Stomach (tissue), 8 donors: ENCODE measurements at regions not wholly inside any gene's neighbourhood (a gene's known extent, or its start where the extent isn't known, plus 50 kb on each side); places are given as distances from the start of the nearest gene placed in this dataset.

Experiments
- DNase-seq, 2 donors: peaks; one replicate each; pipeline versions ENCODE4 v3.0.0 to v3.0.0-alpha.2; 2013 to 2019
- H3K27ac ChIP-seq, 5 donors: fragments of 200-600 bp in 4 of 5; sonication (generic) in 4 of 5; one replicate each; pipeline ENCODE4 v1.5.1; 2013 to 2019; ENCODE audit warnings: mild to moderate bottlenecking in 1 of 5, moderate library complexity in 1 of 5
- H3K27me3 ChIP-seq, 3 donors: fragments of 200-600 bp; sonication (generic); one replicate each; pipeline ENCODE4 v1.5.1; 2017 to 2019; ENCODE audit warnings: mixed run types in 1 of 3
- H3K36me3 ChIP-seq, 4 donors: fragments of 200-600 bp; sonication (generic); 1 replicate in 3 of 4; 2 replicates in 1 of 4; pipeline ENCODE4 v1.5.1; 2016 to 2019
- H3K4me1 ChIP-seq, 4 donors: fragments of 200-600 bp; sonication (generic); one replicate each; pipeline ENCODE4 v1.5.1; 2016 to 2019
- H3K4me3 ChIP-seq, 4 donors: fragments of 200-600 bp; sonication (generic) in 3 of 4; one replicate each; pipeline ENCODE4 v1.5.1; 2016 to 2019; ENCODE audit warnings: mild to moderate bottlenecking in 1 of 4
- H3K9me3 ChIP-seq, 4 donors: fragments of 200-600 bp; sonication (generic); one replicate each; pipeline ENCODE4 v1.5.1; 2016 to 2019
- EP300 ChIP-seq: sonication (generic); formaldehyde crosslinking; IDR thresholded peaks from one replicate; pipeline ENCODE4 v1.6.1; 2017; ENCODE audit warnings: antibody characterized with exemption
- POLR2A ChIP-seq, 4 donors: fragments of 450-650 bp; IDR thresholded peaks; one replicate each; pipeline ENCODE4 v1.6.1; 2016; ENCODE audit warnings: antibody characterized with exemption in 4 of 4, control low read depth in 2 of 4, mild to moderate bottlenecking in 1 of 4, moderate library complexity in 1 of 4
- POLR2AphosphoS5 ChIP-seq, 3 donors: sonication (generic); formaldehyde crosslinking; IDR thresholded peaks; one replicate each; pipeline ENCODE4 v1.6.1; 2016; ENCODE audit warnings: antibody characterized with exemption in 3 of 3
- WGBS, 5 donors: extraction: QIAGEN DNeasy Blood & Tissue Kit in 3 of 5; methylation state at CpG; one replicate each; pipeline versions ENCODE4 v1.1.5 to v1.1.7; 2013 to 2018; 5-methylcytosine and 5-hydroxymethylcytosine counted together
- intact Hi-C: fragments of 100-400 bp; cut with DNase I; formaldehyde crosslinking; loops from one replicate; pipeline ENCODE4 v1.15.1; 2023; ENCODE audit warnings: low total_unique reads
- TF ChIP-seq, protein P1 (sequence below), 7 experiments: fragments of 450-650 bp in 4 of 7; fragments of 200-600 bp in 3 of 7; sonication (generic) in 3 of 7; IDR thresholded peaks; one replicate each; pipeline ENCODE4 v1.5.1; 2016 to 2019; ENCODE audit warnings: antibody characterized with exemption in 7 of 7, control low read depth in 2 of 7, mild to moderate bottlenecking in 1 of 7
- donor health status: healthy with polysubstance abuse.
- donor health status: Bipolar disorder and iron deficiency.
- donor health status: healthy.

GRCh38 chr10:2188371-2188770 is 451.0 kb upstream of the ADARB2 start:
- intact Hi-C loops: no loop called here
- peaks cover 0 to 9% (median 3%) of the 10 kb centered on the region in 4 donors for H3K9me3 ChIP-seq
- H3K27me3 ChIP-seq: no peaks in the 10 kb centered on the region
- TF ChIP-seq, protein P1, sequence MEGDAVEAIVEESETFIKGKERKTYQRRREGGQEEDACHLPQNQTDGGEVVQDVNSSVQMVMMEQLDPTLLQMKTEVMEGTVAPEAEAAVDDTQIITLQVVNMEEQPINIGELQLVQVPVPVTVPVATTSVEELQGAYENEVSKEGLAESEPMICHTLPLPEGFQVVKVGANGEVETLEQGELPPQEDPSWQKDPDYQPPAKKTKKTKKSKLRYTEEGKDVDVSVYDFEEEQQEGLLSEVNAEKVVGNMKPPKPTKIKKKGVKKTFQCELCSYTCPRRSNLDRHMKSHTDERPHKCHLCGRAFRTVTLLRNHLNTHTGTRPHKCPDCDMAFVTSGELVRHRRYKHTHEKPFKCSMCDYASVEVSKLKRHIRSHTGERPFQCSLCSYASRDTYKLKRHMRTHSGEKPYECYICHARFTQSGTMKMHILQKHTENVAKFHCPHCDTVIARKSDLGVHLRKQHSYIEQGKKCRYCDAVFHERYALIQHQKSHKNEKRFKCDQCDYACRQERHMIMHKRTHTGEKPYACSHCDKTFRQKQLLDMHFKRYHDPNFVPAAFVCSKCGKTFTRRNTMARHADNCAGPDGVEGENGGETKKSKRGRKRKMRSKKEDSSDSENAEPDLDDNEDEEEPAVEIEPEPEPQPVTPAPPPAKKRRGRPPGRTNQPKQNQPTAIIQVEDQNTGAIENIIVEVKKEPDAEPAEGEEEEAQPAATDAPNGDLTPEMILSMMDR (IDR thresholded peaks at IDR 0.05): no peak
- no peak for TF ChIP-seq EP300
- no peak for TF ChIP-seq POLR2AphosphoS5 (IDR thresholded peaks at IDR 0.05)
- no peak for TF ChIP-seq POLR2A (IDR thresholded peaks at IDR 0.05)
- H3K36me3 ChIP-seq: no peaks in the 10 kb centered on the region
- no peaks in the 10 kb centered on the region for H3K4me1 ChIP-seq
- DNase-seq: no peak
- H3K4me3 ChIP-seq: no peak overlapping the region
- H3K27ac ChIP-seq: no peak overlapping the region
- 81 to 88% (median 85%) methylated on average over 4 of the region's 4 CpGs for WGBS, 5 donors

- Histone ChIP-seq H3K27ac (no peak overlapping the region), H3K27me3 (no peaks in the 10 kb centered on the region), H3K4me1 (no peaks in the 10 kb centered on the region), H3K9me3 (no peaks in the 10 kb centered on the region), H3K36me3 (no peaks in the 10 kb centered on the region), H3K4me3 (no peak overlapping the region)
- intact Hi-C loops: no loop called here
- no peak for TF ChIP-seq POLR2AphosphoS5 (IDR thresholded peaks at IDR 0.05)
- TF ChIP-seq POLR2A (IDR thresholded peaks at IDR 0.05): no peak
- TF ChIP-seq EP300: no peak
- TF ChIP-seq, protein P1 (IDR thresholded peaks at IDR 0.05): no peak
- WGBS, 5 donors: 49 to 70% (median 65%) methylated on average over 2 of the region's 2 CpGs
- no peak for DNase-seq
These were observed 436.0 kb upstream of the ADARB2 start for GRCh38 chr10:2173327-2173726.

- Histone ChIP-seq H3K27ac (no peak overlapping the region), H3K4me1 (peaks cover 0 to 6% (median 0%) of the 10 kb centered on the region in 4 donors), H3K36me3 (no peaks in the 10 kb centered on the region), H3K27me3 (no peaks in the 10 kb centered on the region), H3K9me3 (no peaks in the 10 kb centered on the region), H3K4me3 (no peak overlapping the region)
- TF ChIP-seq POLR2AphosphoS5 (IDR thresholded peaks at IDR 0.05) (no peak), EP300 (no peak), POLR2A (IDR thresholded peaks at IDR 0.05) (no peak)
- TF ChIP-seq, protein P1 (IDR thresholded peaks at IDR 0.05): no peak
- DNase-seq: peak in 1 of 2 donors; percentile 39
- WGBS, 5 donors: 58 to 71% (median 66%) methylated on average over 18 of the region's 18 CpGs
- intact Hi-C loops: no loop called here
These were observed 428.6 kb upstream of the ADARB2 start for GRCh38 chr10:2165771-2166460.

DNA sequence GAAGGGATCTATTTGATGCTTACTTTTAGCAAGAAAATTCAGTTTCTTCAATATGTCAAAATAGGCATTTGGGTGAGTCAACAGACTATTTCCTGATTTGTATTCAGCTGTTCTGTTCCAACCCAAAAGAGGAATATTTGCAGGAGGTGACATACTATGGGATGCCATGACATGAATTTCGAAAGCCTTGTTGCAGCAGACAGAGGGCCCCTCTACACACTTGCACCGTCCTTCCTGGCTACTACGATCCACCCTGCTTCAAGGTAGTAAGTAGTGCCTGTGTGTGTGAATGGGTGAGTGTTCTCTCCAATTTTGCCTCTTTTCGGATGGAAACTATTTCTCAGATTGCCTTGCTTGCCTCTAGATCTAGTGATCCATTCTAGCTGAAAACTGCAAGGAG is 413.0 kb upstream of the ADARB2 start:
- H3K4me1 ChIP-seq: no peaks in the 10 kb centered on the region
- intact Hi-C loops: no loop called here
- H3K9me3 ChIP-seq: no peaks in the 10 kb centered on the region
- 73 to 86% (median 80%) methylated on average over 4 of the region's 4 CpGs for WGBS, 5 donors
- no peak overlapping the region for H3K27ac ChIP-seq
- DNase-seq: no peak
- H3K27me3 ChIP-seq: no peaks in the 10 kb centered on the region
- TF ChIP-seq, protein P1 (IDR thresholded peaks at IDR 0.05): no peak
- TF ChIP-seq POLR2A (IDR thresholded peaks at IDR 0.05): no peak
- no peak for TF ChIP-seq EP300
- no peak for TF ChIP-seq POLR2AphosphoS5 (IDR thresholded peaks at IDR 0.05)
- no peak overlapping the region for H3K4me3 ChIP-seq
- H3K36me3 ChIP-seq: no peaks in the 10 kb centered on the region
